ENCODE measurements at regions not wholly inside any gene's neighbourhood (a gene's known extent, or its start where the extent isn't known, plus 50 kb on each side); places are given as distances from the start of the nearest gene placed in this dataset.

DNA sequence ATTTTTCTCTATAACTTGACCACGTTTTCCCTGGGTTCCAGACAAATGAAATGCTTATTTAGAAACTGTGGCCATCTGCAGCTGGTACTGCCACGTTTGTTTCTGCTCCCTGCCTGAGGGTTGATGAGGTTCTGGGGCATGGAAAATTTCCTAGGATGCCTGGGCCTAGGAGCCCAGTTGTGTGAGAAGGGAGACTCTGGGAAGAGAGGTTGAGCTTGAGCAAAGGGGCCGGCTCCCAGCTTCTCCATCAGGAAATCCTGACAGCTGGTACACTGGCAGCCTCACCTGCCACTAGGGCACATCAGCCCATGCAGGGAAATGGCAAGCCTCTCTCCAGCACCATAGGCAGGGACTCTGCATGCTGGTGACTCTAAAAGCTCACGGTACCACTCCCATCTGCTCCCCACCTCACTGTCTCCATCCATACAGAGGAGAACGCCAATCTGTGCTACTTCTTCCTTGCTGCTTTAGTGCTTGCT, 165.4 kb upstream of the PPP2R3A start:
- DNase-seq (ENCODE audit: low read depth in 3 of 3): no peak

DNA sequence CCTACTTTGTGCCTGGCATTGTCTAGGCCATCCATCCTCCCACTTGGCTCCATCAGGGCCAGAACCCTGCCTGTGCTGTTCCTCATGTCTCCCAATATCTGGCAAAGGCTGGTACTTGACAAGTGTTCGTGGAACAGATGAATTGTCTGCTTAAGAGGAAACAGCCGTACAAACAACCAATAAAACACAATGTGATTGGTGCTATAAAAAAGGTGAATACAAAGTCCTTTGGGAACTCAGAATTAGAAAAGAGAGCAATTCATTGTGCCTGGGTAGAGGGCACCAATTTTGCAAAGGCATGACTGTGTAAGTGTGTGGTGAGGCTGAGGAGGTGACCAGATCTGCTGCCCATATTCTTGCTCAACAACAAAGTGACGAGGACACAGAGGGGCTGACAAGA, 164.5 kb upstream of the PPP2R3A start:
- DNase-seq (ENCODE audit: low read depth in 3 of 3): no peak

DNA sequence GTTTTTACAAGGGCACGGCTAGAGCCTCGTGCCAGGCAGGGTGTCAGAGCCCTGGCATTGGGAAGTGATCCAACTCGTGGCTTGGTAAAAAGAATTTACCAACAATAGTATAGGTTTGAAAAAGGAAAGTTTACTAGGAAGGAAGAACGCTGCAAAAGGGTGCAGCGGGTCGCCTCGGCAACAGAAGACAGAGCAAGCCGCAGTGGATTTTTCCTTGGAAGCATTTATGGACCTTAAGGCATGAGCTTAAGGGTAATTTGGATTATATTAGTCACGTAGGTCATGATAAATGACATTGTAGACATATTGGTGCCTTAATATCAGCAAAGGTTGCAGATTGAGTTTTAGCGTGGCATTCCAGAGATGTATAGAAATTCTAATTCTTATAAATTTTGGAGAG, 163.4 kb upstream of the PPP2R3A start:
- no peak for DNase-seq (ENCODE audit: low read depth in 3 of 3)

DNA sequence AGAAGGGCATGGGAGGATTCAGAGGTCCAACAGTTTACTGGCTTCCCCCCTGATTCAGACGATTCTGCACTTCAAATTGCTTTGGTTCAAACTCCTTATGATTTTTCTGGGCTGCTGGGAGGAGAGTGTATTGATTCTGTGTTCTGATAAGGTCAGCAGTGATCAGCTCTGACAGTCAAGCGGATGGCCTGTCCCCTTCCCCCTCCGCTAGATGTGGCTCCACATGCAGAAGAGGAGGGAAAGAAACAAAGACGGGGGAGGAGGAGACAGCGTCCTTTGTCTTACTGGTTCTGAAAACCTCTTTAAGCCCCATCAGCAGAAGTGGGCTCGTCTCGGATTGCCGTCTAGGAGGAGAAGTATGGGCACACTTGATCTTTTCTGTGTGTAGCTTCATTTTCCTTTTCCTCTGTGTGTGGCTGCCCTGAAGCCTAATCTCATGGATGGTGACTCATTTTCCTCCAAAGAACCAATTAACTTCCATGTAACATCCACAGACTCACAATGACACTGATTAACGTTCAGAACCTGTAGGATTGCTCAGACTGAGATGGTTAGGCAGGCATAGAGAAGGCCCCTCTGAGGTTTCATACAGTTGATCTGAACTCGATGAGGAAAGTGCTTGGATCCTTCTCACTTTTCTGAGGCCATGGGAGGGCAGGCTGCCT, 162.4 kb upstream of the PPP2R3A start:
- DNase-seq (ENCODE audit: low read depth in 3 of 3): no peak

DNA sequence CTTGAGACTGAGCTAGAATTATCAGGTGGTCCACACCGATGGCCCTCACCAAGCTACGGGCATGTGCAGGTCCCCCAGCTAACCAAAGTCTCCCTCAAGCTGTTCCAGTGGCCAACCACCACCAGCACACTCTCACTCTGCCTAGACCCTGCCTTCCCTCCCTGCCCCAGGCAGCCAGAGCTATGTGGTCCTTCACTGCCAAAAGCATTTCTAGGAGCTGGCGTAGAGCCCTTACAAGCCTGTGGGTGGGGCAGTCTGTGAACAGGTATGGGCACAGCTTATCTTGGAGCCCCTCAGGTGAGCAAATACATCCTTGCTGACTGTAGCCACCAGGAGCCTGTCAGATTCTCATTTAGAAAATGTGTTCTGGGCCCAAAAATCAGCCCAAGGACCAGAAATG, 159.8 kb upstream of the PPP2R3A start:
- no peak for DNase-seq (ENCODE audit: low read depth in 3 of 3)

DNA sequence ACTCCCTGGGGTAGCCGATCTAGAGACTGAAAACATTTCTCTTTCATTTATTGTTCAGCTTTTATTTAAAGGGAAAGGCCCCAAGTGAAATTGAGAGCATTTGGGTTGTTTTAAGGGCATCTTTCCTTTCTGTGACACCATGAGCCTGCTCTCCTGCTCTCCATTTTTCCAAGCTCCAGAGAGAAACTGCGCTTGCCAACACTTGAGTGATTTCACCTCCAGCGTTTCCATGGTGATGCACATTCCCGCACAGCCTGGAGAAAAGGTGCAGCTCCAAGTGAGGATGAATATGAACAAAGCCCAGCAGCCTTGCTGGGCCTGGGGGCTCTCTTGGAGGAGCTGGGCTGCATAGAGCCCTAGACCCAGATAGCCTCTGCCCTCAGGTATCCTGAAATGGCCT, 159.2 kb upstream of the PPP2R3A start:
- DNase-seq (ENCODE audit: low read depth in 3 of 3): no peak

DNA sequence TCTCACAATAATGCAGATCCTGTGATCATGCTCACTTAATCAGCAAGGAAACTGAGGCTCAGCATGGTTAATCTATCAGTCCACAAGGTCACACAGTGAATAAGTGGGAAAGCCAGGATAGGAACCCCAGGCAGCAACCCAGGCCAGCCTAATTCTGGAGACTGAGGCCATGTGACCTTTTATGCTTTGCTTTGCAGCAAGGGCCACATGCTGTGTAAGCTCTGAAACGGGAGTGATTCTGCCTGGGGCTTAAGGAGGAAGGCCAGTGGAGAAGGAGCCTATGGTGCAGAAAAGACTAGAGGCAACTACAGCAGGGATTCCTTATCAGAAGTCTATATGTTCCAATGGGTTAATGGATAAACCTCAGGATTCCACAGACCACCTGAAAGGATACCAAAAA, 157.6 kb upstream of the PPP2R3A start:
- no peak for DNase-seq (ENCODE audit: low read depth in 3 of 3)

DNA sequence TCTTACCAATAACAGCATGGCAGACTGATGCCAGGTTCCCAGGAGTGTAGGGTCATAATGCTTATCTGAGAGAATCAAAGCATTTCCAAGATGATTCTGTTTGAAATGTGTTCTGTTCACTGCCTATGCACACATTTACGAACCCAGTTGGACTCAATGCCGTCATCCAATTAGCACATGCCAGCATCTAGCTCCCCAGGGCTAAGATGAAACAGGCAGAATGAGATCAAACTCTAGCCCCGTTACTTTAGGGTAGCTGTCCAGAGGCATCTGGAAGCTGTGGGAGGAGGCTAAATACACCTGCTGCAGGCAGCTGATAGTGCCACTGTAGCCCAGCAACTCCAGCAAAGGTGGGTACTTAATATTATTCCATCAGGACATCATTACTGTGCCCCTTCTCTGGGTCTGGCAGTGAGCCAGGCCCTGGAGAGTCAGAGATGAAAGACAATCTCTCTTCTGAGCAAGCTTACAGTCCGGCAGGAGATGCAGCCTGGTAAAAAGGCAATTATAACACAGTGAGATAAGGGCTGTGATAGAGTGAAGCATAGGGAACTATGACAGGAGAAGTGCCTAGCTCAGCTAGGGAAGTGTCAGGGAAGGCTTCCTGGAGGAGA, 156.4 kb upstream of the PPP2R3A start:
- no peak for DNase-seq (ENCODE audit: low read depth in 3 of 3)

DNA sequence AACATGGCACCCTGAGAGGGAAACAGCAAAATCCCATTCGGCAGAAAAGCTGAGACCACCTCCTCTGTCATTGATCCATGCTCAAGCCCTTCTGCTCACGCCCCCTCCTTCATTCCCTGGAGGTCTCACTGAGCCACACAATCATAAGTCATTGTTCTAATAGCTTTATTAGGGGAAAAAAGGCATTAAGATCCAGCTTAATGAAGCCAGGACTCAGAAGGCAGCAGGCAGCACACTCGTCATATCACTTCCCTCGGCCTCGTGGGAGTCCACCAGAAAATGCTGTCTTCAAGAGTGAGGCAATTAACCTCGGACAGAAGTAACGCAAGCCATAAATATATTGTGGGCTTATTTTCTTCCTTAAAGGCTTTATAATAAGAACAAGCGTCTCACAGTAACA, 153.9 kb upstream of the PPP2R3A start:
- DNase-seq (ENCODE audit: low read depth in 3 of 3): no peak

DNA sequence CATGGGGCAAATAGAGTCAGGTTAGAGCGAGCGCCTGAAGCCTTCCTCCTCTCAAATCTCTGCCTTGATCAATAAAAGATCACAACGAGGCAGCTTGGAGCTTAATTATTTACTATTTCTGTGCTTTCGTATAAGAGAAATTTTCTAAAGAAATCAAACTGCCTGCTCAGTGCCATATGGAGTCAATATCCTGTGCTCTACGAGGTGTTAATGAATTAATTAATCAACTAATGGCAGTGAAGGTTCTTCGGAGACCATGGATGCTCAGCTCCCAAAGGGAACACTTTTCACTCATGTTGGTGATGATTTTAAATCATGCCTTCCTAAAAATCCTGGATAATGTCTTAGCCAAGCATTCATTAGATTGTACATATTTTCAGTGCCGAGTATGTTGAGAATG, 153.5 kb upstream of the PPP2R3A start:
- DNase-seq (ENCODE audit: low read depth in 3 of 3): no peak

DNA sequence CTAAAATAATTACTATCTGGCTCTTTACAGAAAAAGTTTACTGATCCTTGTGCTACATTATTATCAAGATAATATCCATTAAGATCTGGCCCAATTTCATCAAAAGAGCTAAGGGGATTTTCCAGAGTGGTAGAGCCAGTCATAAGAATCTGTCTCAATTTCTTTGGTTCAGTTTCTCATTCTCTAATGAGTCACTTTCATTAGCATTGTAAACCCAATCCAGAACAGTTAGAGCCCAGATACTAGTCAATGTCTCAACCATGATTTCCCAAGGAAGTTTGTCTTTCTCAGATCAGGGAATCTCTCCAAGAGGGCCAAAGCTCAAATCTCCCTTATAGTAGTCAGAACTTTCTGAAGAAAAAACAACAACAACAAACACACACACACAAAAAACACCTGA, 131.1 kb upstream of the PPP2R3A start:
- DNase-seq (ENCODE audit: low read depth in 3 of 3): no peak

DNA sequence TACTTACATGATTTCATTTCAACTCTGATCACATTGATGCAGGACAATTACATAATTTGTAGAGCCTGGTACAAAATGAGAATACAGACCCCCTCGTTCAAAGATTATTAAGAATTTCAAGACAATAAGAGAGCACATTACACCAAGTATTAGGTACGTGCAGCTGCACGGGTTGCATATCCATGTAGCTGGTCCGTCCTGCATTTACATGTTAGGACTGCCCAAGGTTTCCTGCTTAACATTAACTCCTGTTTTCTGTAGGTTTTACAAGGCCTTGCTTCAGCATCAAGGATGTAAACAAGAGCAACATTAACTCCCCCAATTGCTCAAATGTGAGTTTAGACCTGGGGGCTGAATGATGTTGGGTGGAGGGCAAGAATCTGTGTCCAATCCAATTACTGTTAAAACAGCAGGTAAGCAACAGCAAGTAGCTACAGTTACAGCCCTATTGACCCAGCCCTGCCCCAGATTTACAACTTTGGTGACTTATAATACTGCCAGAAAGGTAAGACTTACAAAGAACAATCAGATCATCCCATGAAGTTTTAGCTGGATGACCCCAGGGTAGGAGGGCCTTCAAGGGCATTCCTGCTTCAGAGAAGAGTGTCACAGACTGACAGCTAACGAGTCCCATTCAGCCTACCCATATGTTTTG, 127.4 kb upstream of the PPP2R3A start:
- no peak for DNase-seq (ENCODE audit: low read depth in 3 of 3)

DNA sequence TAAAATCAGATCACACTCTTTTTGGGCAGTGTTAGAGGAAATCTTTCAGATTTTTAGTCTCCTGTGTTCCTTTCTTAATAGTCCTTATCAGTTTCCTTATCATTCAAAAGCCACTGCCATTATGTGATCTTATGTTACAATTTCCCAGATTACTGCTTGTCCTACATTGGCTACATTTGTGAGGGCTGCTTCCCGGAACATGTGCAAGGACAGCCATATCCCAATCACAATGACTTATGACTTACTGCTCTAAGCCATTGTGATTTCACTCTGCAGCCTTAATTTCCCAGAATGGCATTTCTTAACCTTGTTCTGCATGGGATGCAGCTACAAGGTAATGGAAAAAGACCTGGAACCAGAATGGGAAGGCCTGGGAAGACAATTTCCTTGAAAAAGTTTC, 125.1 kb upstream of the PPP2R3A start:
- no peak for DNase-seq (ENCODE audit: low read depth in 3 of 3)

DNA sequence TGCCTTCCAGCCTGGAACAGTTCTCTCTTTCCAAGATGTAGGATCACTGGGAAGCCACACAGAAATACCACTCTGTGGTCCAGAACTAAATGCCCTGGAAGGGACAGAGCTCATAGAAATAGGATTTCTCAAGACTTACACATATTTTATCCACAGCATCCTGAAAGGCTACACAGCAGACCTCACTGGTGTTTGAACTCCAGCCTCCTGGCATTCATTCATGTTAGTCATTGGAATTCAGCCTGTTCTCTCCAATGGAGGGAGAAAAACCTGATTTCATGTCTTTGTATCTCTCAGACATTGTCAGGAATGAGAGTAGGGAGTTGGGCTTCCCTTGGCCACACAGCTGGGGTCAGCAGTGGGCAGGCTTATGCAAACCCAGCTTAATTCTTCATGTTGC, 121.1 kb upstream of the PPP2R3A start:
- no peak for DNase-seq (ENCODE audit: low read depth in 3 of 3)

DNA sequence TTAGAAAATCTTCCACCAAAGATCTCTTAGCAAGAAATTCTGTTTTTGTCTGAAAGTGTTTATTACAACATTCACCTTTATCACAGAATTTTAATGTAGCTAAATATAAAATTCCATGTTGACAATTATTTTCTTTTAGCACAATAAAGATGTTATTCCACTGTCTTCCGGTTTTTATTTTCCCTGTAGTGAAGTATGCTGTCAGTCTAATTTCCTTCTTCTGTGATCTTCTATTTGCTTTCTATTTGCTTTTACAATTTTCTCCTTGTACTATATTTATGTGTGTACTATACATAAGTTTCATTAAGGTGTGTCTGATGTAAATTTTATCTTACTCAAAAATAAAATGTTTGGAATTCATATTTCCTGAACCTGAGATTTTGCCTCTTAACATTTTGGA, 117.5 kb upstream of the PPP2R3A start:
- no peak for DNase-seq (ENCODE audit: low read depth in 3 of 3)

DNA sequence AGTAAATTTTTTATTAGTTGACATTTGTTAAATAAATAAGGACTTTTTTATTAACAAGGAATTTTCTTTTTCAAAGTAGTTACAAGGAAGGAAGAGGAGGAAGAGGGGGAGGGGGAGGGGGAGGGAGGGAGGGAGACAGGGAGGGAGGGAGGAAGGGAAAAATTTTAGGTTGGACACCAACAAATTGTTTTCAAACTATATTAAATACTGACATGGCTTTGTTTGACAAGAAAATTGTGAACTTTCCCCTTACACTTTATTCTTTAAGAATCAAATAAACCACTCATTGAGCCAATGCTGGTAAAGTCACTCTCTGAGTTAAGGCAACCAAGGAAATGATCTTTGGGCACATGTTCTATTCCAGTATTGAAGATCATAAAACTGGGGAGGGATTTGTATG, 115.7 kb upstream of the PPP2R3A start:
- no peak for DNase-seq (ENCODE audit: low read depth in 3 of 3)

DNA sequence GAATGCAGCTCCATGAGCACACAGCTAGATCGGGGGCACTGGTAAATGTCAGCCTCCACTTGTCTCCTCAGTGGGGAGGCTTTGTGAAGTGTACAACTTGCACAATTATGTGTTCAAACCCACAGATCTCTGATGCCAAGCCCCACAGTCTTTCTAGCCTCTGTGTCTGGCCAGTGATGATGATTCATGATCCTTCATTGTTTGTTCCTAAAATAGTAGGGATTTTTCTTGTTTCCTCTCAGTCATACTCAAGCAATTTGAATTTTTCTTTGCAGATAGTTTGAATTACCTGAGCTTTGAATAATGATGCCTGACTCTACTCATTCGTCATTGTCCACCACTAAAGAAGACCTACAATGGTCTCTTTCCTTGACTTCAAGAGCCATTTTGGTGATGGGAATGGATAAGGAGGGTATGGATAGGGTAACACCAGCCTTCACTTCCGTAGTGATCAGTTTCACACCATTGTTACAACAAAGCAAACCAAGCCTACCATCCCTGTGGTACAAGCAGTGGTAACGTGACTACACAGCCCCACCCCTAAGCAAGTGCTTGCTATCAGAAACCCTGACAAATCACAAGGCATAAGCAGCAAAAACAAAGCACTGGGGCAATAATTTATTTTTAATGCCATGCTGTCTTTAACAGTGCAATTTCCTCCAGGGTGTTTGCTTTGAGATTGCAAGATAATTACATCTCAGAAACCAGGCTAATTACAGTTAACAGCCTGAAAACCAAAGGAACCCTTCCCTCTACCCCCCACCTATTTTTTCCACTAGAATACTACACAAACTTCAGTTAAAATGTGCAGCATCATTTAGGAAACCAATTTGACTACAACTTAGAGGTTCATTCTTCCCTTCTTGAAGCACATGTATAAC, 114.1 kb upstream of the PPP2R3A start:
- no peak for DNase-seq (ENCODE audit: low read depth in 3 of 3)

DNA sequence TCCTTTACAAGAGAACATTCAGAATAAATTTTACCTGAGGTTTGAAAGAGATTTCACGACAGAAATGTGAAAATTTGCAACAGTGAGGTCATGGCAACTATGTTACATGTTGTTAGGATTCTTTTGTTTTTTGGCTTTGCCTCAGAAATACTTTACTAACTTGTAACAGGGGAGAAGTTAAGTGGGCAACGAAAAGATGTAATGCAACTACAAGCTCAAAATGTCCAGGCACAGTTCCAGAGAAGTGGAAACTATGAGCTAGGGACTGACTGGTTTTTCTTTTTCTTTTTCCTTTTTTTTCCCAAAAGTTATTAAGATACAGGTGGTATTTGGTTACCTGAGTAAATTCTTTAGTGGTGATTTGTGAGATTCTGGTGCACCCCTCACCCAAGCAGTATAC, 111.5 kb upstream of the PPP2R3A start:
- no peak for DNase-seq (ENCODE audit: low read depth in 3 of 3)

DNA sequence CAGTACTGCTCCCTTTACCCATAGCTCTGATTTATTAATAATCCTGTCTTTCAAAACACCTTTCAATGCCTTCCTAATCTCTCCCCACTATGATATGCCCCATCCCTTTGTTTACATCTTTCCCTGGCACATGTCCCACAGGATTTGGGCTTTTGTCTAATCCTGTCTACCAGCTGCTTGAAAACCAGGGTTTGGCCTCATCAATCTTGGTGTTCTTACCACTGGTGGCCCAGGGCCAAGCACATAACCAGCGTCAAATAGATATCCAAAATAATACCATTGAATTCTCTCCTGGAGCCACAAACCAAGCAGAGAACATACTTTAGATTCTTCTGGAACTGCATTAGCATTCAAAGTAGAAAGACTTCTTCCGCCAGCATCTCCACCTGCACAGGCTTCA, 104.8 kb upstream of the PPP2R3A start:
- no peak for DNase-seq (ENCODE audit: low read depth in 3 of 3)

DNA sequence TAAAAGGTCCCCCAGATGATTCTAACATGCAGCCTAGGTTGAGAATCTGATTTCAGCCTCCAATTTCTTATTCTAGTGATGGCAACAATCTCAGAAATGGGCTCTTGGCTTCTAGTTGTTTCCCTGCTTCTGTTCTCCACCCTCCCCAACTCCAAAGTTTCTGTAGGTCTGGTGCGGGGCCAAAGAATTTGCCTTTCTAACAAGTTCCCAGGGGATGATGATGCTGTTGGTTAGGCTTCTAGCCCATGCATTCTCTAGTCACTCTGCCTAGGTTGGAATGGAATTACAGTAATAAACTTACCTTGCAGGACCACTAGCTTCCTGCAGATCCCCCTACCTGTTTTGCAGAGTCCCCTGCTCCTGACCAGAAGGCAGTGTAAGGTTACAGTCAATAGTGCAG, 103.2 kb upstream of the PPP2R3A start:
- no peak for DNase-seq (ENCODE audit: low read depth in 3 of 3)

DNA sequence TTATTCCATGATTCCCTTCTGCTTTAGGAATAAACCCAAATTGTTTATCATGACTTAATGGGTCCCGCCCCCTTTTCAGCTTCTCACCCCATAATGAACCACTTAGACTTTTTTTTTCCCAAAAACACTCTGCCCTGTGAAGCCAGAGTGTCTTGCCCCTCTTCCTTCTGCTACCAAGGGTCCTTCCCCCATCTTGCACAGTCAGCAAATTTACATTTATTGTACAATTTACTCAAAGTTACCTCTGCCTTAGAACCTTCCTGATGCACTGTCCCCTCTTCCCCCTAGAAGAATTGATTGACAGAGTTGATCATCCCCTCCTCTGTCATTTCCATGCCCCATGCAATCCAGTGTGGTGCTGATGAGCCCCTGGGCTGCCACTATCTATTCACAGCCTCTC, 101.5 kb upstream of the PPP2R3A start:
- no peak for DNase-seq (ENCODE audit: low read depth in 3 of 3)

DNA sequence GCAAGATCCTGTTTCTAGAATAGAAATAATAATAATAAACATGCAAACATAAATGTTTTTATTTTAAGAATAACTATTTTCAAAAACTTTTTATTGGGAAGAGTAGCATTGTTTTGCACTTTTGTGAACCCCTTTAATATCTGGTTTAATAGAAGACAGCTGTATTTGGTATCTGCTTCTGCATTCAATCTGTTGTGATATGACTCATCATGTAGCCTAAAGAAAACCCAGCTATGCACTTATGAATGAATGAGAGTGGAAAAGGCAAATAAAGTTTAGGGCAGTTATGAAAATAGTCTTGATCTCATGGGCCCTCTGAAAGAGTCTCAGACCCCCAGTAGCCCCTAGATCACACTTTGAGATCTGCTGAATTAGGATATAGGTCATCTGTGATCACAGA, 100.4 kb upstream of the PPP2R3A start:
- DNase-seq (ENCODE audit: low read depth in 3 of 3): no peak
